Dermis microvascular lymphatic vessel endothelial cell (primary cell): ENCODE measurements at regions not wholly inside any gene's neighbourhood (a gene's known extent, or its start where the extent isn't known, plus 50 kb on each side); places are given as distances from the start of the nearest gene placed in this dataset.
A peak's percentile ranks its signal among the peaks of the same experiment; 100 is the strongest.
"Not testable (repeated sequence)": the region's sequence is repeated elsewhere in the genome, so short reads cannot be mapped to it uniquely, and the experiment has no call there.

ENCODE experiments used
- DNase-seq, 2 donors: peaks; one replicate each; pipeline versions ENCODE4 v3.0.0 to v3.0.0-alpha.2; 2010; ENCODE audit warnings: low read depth in 2 of 2

DNA sequence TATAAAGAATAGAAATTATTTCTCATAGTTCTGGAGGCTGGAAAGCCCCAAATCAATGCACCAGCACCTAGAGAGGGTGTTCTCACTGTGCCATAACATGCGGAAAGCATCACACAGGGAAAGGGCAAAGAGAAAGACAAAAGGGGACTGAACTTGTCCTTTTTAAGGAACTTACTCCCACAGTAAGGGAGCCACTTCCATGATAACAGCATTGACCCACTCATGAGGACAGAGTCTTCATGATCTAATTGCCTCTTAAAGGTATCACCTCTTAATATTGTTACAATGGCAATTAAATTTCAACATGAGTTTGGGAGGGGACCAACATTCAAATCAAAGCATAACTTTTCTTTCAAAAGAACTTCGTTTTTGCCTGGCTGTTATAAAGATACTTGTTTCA, 582.2 kb upstream of the ARID1B start:
- no peak for DNase-seq

DNA sequence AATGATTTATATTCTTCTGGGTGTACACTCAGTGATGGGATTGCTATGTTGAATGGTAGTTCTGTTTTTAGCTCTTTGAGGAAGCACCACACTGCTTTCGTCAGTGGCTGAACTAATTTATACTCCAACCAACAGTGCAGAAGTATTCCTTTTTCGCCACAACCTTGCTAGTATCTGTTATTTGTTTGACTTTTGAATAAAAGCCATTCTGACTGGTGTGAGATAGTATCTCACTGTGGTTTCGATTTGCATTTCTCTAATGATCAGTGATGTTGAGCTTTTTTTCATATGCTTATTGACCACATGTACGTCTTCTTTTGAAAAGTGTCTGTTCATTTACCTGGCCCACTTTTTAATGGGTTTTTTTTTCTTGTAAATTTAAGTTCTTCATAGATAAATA, 583.8 kb upstream of the ARID1B start:
- DNase-seq = no peak

DNA sequence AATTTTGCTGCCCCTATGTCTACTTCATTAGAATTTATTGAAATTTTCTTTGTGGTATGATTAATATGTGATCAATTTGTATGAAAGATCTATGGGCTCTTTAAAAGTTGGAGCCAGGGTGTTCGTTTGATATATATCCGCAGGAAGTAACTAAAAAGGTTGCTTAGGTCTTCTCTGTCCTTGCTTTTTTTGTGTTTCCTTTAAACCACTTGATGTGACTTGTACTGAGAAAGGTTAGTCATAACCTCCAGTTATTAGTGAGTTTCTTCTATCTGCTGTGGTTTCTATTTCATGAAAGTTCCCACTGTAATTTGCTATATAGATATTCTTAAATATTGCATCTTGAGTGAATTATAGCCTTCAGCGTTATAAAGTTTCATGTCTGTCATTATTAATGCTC, 585.3 kb upstream of the ARID1B start:
- no peak for DNase-seq

DNA sequence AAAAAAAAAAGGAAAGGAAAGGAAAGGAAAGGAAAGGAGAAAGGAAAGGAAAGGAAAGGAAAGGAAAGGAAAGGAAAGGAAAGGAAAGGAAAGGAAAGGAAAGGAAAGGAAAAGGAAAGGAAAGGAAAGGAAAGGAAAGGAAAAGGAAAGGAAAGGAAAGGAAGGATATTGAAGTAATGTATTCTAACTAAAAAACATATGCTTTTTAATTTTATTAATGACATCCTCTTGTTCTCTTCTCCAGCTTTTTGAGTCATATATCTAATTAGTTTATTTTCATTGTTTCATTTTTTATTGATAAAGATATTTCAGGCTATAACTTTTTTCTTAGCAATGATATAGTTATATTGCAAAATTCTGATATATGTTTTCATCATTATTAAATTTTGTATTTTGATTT, 585.8 kb upstream of the ARID1B start:
- not testable (repeated sequence) for DNase-seq

DNA sequence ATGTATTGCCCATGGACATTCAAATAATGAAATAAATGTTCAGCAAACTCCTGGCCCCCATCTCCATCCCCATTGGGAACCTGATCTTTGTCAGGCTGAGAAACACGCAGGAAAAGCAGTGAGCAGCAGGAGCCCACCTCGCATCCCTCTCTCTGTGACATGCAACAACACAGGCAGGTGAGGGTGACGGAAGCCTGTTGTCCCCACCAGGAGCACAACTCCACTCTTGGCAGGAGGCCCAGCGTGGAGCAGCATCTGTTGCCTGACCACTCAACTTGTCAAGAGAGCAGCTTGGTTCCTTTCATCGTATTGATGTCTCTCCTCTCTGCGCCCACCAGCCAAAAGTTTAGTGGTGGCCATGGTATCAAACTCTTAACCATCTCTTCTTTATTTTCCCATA, 586.9 kb upstream of the ARID1B start:
- DNase-seq = no peak

DNA sequence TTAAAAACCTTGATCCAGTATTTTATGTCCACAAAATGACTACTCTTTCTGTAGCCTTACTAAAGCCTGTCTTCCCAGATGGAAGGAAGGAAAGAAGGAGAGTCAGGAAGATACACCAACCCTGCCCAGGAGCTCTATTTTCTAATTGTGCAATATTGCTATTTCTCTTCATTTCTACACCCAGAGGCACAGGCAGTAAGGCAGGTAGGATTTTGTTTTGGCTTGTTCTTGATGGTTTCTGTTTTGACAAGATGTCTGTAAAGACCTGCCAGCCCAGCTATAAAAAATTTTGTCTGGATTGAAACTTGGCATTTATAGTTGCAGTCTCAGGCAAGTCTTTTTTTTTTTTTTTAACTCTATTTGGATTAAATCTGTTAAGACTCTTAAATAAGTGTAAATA, 587.5 kb upstream of the ARID1B start:
- DNase-seq = no peak

DNA sequence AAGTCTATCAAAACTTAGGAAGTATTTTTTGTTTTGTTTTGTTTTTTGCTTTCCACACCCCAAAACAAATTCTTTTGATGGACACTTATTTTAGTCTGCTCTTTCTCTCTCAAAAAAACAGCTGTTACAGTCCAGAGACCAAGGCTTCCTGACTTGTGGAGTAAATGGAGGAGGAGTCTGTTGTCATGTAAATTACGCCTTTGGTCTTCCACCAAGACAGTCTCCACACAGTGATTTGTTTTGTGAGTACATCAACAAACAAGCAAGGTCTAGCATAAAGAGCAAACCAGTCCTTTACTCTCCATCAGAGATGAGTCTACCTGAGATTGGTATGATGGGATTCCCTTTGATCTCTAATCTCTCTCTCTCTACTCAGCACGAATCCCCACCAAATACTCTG, 588.0 kb upstream of the ARID1B start:
- DNase-seq = no peak

DNA sequence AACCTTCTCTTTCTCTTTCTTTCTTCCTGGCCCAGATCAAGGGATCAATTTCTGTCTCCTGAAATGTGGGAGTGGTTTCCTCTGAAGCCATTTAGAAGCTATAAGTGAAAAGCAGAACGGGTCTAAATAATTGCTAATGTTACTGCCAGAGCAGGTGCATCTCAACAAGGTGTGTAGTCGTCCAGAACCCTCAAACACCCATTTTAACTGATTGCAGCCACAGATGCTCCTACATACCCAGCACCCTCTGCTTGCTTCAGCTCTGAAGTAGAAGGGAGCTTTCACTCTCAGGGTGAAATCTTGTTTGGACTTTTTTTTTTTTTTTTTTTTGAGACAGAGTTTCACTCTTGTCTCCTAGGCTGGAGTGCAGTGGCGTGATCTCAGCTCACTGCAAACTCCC, 592.1 kb upstream of the ARID1B start:
- DNase-seq = no peak

DNA sequence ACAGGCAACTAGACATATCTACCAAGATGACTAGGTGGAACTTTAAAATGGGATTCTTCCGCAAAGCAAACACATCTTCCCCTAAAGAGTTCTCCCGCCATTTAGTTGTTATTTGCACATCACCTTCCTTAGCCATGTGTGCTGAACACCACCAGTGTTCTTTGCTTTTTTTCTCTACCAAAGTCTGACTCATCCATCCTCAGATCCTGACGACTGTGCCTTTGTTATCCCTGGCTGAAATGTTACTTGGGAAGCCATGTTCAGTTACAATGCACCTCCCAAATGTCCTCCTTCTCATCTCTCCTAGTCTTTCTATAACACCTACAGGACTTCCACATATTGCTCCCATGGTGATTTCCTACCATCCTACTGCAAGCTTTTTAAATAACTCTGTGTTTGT, 593.5 kb upstream of the ARID1B start:
- DNase-seq = peak in 1 of 2 donors; percentile 15

DNA sequence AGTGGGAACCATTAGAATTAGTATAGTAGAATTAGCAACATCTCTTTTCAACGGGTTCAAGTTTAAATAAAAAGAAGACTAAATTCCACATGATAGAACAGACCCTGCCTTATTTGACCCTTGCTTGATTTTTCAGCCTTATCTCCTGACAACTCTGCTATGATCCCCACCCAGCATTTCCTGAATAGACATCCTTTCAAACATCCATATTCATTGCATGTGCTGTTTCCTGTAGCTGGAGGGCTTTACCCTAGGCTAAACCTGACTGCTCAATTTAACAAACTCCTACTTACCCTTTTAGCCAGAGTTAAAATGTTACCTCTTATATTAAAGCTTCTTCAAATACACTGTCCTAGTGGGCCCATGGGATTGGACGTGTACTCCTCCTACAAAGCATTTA, 594.8 kb upstream of the ARID1B start:
- peak; percentile 47 to 67 for DNase-seq

DNA sequence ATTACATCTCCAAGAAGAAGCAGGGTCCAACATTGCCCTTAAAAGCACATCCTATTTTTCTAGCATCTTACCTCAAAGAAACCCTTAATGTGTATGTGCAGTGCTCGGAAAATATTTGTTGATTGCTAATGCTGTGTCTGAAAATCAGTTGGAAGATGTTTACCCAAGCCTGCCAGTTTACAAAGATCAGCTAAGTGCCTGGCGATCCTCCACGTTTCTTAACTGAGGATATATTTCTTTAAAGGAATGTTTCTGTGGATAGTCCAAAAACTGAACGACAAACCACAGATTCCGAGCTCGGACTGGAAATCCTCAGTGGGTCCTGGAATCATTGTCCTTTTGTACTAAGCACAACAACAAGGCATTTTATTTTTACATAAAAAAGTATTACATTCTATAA, 595.7 kb upstream of the ARID1B start:
- no peak for DNase-seq

DNA sequence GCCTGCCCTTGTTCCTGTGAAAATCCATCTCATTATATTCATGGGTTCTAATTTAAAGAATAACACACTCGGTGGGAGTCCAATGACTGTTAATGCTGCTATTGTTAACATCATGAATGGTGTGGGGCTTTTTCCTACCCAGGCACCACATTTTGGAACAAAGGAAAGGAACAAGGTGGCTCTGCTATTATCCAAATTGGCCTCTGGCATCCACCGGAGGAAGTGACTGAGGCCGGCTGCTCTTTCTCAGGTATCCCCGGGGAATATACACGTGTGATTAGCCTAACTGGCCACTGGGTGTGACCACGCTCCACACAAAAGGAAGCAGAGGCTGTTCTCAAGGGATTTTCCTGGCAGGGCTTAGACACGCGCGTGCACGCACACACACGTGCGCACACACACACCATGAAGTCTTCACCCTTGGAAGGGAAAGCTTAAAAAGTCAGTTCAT, 601.2 kb upstream of the ARID1B start:
- peak; percentile 50 to 63 for DNase-seq

DNA sequence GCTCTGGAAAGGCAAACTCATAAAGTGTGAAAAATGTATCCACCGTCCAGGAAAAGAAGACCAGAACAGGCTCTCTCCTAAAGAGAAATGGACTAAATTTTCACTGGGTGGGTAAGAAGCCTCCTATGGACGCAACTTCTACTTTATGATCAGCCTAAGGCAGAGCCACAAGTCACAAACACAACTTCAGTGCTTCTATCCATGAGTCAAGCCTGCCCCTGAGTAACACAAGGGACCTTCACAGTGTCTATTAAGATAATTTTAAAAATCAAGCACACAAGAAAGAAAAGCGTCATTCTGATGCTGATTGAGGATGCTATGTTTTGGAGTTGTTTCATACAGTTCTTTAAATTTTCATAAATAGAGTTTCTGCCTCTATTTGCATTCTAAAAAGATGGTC, 601.7 kb upstream of the ARID1B start:
- no peak for DNase-seq

DNA sequence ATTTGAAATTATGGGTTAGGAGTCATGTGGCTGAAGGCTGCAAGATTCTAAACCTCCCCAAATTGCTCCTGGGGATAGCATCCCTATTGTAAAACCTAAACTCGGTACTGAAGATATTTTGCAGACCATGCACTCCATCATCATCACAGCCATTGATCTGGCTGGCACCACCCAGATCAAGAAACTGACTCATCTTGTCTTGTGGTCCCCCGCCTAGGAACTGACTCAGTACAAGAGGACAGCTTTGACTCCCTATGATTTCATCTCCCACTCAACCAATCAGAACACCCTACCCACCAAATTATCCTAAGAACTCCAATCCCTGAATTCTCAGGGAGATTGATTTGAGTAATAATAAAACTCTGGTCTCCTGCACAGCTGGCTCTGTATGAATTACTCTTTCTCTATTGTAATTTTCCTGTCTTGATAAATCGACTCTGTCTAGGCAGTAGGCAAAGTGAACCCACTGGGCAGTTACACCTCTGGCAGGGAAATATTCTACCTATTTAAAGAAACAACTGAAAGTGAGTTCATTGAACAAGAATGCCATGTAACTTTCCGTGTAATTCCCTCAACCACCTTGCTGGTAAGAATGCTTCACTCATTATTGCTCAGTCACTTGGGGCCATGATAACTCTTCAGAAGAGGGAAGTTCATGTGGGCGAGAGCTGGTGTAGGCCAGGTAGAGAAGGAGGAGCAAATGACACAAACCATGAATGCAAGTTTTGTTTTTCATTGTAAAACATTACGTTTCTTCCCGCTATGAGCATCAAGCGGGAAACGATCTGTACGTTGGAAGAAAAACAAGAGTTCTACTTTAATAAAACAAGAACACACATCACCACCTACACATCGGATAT, 602.9 kb upstream of the ARID1B start:
- no peak for DNase-seq

DNA sequence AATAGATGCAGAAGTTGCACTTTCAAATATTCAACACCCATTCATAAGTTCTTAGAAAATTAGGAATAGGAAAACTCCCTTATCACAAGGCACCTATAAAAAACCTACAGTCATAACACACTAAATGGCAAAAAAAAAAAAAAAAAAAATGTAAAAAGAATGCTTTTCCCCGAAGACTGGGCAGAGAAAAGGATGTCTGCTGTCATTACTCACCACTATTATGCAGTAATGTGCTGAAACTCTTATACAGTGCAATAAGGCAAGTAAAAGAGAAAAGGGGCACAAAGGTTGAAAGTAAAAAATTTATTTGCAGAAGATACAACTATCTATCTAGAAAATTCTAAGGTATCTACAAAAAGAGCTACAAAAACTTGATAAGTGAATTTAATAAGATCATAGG, 607.8 kb upstream of the ARID1B start:
- DNase-seq = peak in 1 of 2 donors; percentile 30

DNA sequence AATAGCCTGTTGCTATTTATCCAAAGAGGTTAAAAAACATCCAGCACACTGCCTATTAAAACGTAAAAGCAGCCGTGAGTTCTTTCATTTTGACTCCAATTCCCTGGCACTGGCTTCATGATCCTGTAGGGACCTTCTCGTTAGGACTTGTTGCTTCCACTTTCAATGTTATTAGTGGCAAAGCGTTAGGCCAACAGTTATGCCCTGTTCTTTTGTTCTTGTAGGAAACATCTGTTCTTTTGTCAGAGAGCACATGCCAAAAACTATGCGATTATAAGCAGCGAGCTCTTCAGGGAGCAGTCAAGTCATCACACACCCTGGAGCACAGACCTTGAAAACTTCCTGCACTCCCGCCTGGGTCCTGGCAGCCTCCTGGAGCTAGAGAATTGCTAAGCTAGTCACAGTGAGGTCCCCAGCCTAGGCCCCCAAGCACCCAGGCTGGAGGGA, 609.5 kb upstream of the ARID1B start:
- peak; percentile 95 to 97 for DNase-seq

DNA sequence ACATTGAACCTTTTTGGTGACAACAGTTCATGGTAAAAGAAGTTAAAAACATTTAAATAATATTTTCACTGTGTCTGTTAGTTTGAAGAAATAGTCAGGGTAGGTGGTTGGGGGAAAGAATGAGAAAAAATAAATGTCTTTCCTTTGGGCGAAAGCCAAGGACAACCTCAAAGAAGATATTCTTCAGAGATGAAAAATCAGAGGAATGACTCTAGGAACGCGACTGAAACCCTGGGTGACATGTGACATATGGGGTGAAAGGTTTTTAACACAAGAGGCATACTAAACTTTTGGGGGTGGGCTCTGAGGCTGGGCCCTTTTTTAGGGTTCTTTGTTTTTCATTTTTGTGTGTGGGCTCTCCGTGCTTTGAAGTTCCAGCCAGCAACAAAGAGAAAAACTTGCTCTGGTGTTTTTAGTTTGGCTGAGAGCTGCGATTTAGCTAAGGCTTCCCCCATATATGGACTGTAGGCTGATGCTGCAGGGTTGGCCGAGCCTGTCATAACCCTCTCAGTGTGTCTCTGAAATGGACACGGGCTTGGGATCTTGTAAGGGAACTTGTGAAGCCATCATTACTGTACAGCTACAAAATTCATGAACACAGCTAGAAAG, 610.1 kb upstream of the ARID1B start:
- peak in 1 of 2 donors; percentile 7 for DNase-seq

DNA sequence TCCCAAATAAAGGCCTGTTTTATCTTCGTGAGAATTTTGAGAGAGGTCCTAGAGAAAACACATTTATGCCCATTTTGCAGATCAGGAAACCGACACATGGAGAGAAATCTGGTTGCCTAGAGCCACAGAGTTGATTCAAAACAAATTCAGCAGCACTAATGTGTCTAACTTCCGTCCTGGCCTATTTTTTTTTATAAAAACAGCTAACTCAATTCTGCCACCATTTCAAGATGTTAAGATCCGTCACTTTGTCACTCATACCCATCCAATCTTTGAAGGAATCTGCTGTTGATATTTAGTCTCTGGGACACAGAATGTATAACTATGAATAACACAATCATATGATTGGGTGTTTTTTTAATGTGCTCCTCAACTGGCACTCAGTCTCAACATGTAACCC, 611.1 kb upstream of the ARID1B start:
- DNase-seq = peak in 1 of 2 donors; percentile 26

DNA sequence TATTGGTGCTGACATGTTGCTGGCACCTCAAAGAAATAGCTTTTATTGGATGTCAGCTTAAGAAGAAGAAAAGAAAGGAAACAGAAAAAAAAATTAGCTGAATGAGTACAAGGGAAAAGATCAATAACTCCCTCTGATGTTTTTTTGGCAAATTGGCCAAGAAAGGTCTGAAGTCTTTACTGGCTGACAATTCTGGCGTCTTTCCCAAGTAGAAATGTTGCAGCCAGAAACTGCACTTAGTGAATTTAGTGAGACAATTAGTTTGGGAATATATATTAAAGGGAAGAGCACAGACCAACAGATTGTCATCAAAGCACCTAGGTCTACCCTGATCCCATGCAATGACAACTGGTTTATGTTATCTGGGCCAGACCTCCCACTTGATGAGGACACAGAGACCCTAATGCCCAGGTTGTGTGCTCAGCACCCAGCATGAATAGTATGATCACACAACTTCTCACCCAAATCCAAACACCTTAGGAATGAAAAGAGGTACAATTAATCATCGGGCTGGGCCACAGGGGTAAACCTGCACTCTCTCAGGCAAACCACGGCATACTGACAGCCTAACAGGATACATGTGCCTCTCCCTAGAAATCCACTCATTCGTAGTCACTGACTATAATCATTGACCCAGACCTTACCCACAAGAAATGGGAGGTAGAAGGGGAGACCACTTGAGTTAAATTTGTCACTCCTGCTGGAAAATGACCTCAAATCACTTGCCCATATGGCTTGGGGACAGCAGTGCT, 612.3 kb upstream of the ARID1B start:
- DNase-seq = peak in 1 of 2 donors; percentile 14

DNA sequence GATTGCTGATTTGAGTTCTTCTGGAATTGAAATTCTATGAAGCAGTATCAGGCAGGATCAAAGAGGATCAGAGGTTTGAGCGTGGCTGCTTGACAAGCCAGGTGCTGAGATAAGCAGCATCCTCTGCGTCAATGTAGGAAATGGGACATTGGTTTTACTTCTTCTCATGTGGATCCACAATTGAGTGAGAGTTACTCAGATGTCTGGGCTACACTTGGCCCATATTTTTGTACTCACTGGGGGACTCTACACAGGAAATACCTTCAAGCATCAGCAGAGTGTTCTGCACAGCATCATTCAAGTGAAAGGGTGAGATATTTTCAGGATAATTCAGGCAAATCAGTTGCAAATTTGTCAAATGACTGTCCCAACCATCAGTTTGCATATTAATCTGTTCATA, 613.9 kb upstream of the ARID1B start:
- DNase-seq = peak in 1 of 2 donors; percentile 29

DNA sequence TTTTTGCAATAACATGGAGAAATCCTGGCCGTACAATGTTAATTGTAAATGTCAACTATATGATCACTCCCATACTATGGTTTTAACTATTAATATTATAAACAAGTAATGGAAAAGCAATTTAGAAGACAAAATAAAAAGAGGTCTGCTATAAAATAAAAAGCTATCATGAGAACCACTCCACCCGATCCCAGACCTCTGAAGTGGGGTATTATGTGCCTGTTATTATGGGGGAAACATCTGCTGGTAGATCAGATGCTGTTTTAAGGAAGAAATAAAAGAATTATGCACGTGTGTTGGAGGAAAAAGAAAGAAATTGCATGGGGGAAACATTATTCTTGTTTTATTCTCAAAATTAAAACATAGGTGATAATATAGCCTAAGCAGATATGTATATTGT, 615.7 kb upstream of the ARID1B start:
- DNase-seq = no peak

DNA sequence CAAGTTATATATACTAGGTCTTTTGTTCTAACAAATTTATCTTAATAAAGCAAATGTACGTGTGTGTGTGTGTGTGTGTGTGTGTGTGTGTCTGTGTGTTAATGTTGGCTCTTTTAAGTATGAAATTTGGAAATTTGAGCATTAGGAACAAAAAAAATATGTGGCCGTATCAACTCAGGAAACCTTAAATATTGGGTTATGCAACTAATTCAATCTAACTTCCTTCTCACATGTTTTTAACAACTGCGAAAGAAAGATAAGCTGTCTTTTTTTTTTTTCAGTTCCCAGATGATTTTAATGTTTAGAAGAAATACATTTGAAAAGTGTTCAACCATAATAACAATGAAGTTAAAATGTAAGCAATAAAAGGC, 616.4 kb upstream of the ARID1B start:
- DNase-seq = peak; percentile 53
